B cell (primary cell): ENCODE measurements at regions not wholly inside any gene's neighbourhood (a gene's known extent, or its start where the extent isn't known, plus 50 kb on each side); places are given as distances from the start of the nearest gene placed in this dataset.

Experiments
- ATAC-seq: fragments of 200-7000 bp; cut with Tn5 transposase; one replicate; pipeline ENCODE4 v1.10.0; 2021; ENCODE audit warnings: low read depth, mild to moderate bottlenecking, moderate number of reproducible peaks, moderate library complexity
- CTCF ChIA-PET: fragments of 350-600 bp; sonication (Branson Sonifier 250); formaldehyde crosslinking; loops from one replicate; lab custom pipeline; 2021; ENCODE audit warnings: antibody characterized with exemption, inconsistent platforms; lab: Charles Lee
- POLR2A ChIA-PET: fragments of 350-600 bp; sonication (Branson Sonifier 250); formaldehyde crosslinking; loops from one replicate; lab custom pipeline; 2021; ENCODE audit warnings: antibody characterized with exemption; lab: Charles Lee
- DNase-seq: peaks from one replicate; pipeline ENCODE4 v3.0.0; 2013
- H2AFZ ChIP-seq: 2 replicates; pipeline ENCODE4 v1.6.1; 2012; ENCODE audit warnings: mild to moderate bottlenecking, low read depth, low read length; ENCODE audit not compliant: insufficient read depth, poor library complexity, severe bottlenecking
- H3K27ac ChIP-seq, 2 donors: 1 replicate in 1 of 2; 2 replicates in 1 of 2; pipeline ENCODE4 v1.5.1; 2012 to 2013; ENCODE audit warnings: low read length in 2 of 2, mild to moderate bottlenecking in 2 of 2, moderate library complexity in 1 of 2
- H3K27me3 ChIP-seq, 4 experiments: fragments of 200-600 bp in 1 of 4; sonication (generic) in 1 of 4; replicated peaks in 1 of 4; 1 replicate in 2 of 4; 2 replicates in 2 of 4; pipeline versions ENCODE4 v1.6.1 to v1.7.0; 2013 to 2016; ENCODE audit warnings: low read length in 3 of 4, mild to moderate bottlenecking in 2 of 4, mixed read lengths in 1 of 4, moderate library complexity in 1 of 4; ENCODE audit not compliant: insufficient read depth in 4 of 4, control insufficient read depth in 3 of 4; ENCODE audit errors: control extremely low read depth in 1 of 4
- H3K36me3 ChIP-seq, 2 experiments: replicated peaks in 1 of 2; 1 replicate in 1 of 2; 2 replicates in 1 of 2; pipeline versions ENCODE4 v1.6.1 to v1.7.1; 2013; ENCODE audit warnings: low read length in 1 of 2; ENCODE audit not compliant: insufficient read depth in 2 of 2, control insufficient read depth in 1 of 2; ENCODE audit errors: control extremely low read depth in 1 of 2, extremely low read depth in 1 of 2
- H3K4me1 ChIP-seq, 2 donors: fragments of 200-600 bp in 1 of 2; sonication (generic) in 1 of 2; 1 replicate in 1 of 2; 2 replicates in 1 of 2; pipeline versions ENCODE4 v1.5.1 to v1.6.1; 2013 to 2017; ENCODE audit warnings: low read length in 2 of 2; ENCODE audit not compliant: control insufficient read depth in 2 of 2, insufficient read depth in 2 of 2
- H3K4me2 ChIP-seq: replicated peaks from 2 replicates; pipeline ENCODE3; 2012; ENCODE audit warnings: mild to moderate bottlenecking, low read depth, low read length; ENCODE audit not compliant: poor library complexity, severe bottlenecking
- H3K4me3 ChIP-seq, 5 experiments: fragments of 200-600 bp in 1 of 5; sonication (generic) in 1 of 5; 1 replicate in 3 of 5; 2 replicates in 2 of 5; pipeline versions ENCODE4 v1.5.1 to v1.7.0; 2011 to 2016; ENCODE audit warnings: low read length in 4 of 5, mild to moderate bottlenecking in 4 of 5, low read depth in 2 of 5, control low read depth in 1 of 5, moderate library complexity in 1 of 5; ENCODE audit not compliant: insufficient read depth in 1 of 5; ENCODE audit errors: control extremely low read depth in 1 of 5, extremely low read depth in 1 of 5
- H3K79me2 ChIP-seq: fragments of 200-600 bp; sonication (generic); one replicate; pipeline ENCODE4 v1.6.0; 2016; ENCODE audit warnings: low read length; ENCODE audit not compliant: control insufficient read depth, insufficient read depth
- H3K9ac ChIP-seq: fragments of 200-600 bp; sonication (generic); 2 replicates; pipeline ENCODE4 v1.6.1; 2017; ENCODE audit warnings: mild to moderate bottlenecking, low read length, moderate library complexity
- H3K9me3 ChIP-seq, 3 donors: one replicate each; pipeline versions ENCODE4 v1.6.1 to v1.7.1; 2013; ENCODE audit warnings: low read length in 2 of 3; ENCODE audit not compliant: control insufficient read depth in 2 of 3, insufficient read depth in 1 of 3; ENCODE audit errors: control extremely low read depth in 1 of 3
- H4K20me1 ChIP-seq: 2 replicates; pipeline ENCODE4 v1.6.0; 2012; ENCODE audit warnings: mild to moderate bottlenecking, low read length; ENCODE audit not compliant: insufficient read depth, control insufficient read depth, poor library complexity, severe bottlenecking
- H3K27ac Mint-ChIP-seq: one replicate; pipeline ENCODE4 v1.8.0; 2021; ENCODE audit warnings: mixed read lengths
- H3K27me3 Mint-ChIP-seq: one replicate; pipeline ENCODE4 v1.8.0; 2021; ENCODE audit warnings: mixed read lengths
- H3K4me1 Mint-ChIP-seq: one replicate; pipeline ENCODE4 v1.8.0; 2021; ENCODE audit warnings: mixed read lengths
- H3K4me3 Mint-ChIP-seq: one replicate; pipeline ENCODE4 v1.8.0; 2021; ENCODE audit warnings: mixed read lengths
- H3K9me3 Mint-ChIP-seq: one replicate; pipeline ENCODE4 v1.8.0; 2022; ENCODE audit warnings: mixed read lengths; ENCODE audit not compliant: insufficient read depth
- EZH2 ChIP-seq: IDR thresholded peaks from 2 replicates; pipeline ENCODE4 v1.6.1; 2012; ENCODE audit warnings: borderline replicate concordance, low read depth, mild to moderate bottlenecking, moderate library complexity, low read length; ENCODE audit not compliant: insufficient read depth, poor library complexity, severe bottlenecking
- WGBS: methylation state at CpG from one replicate; pipeline ENCODE4 v1.1.5; 2013; ENCODE audit warnings: missing lambda C conversion rate; ENCODE audit not compliant: insufficient coverage; 5-methylcytosine and 5-hydroxymethylcytosine counted together
- intact Hi-C: fragments of 100-400 bp; cut with micrococcal nuclease; formaldehyde crosslinking; loops from one replicate; pipeline ENCODE4 v1.10.0; 2022
- TF ChIP-seq, protein P1 (sequence below): fragments of 200-600 bp; IDR thresholded peaks from one replicate; pipeline ENCODE4 v1.8.0; 2022; ENCODE audit warnings: antibody characterized with exemption, mild to moderate bottlenecking

DNA sequence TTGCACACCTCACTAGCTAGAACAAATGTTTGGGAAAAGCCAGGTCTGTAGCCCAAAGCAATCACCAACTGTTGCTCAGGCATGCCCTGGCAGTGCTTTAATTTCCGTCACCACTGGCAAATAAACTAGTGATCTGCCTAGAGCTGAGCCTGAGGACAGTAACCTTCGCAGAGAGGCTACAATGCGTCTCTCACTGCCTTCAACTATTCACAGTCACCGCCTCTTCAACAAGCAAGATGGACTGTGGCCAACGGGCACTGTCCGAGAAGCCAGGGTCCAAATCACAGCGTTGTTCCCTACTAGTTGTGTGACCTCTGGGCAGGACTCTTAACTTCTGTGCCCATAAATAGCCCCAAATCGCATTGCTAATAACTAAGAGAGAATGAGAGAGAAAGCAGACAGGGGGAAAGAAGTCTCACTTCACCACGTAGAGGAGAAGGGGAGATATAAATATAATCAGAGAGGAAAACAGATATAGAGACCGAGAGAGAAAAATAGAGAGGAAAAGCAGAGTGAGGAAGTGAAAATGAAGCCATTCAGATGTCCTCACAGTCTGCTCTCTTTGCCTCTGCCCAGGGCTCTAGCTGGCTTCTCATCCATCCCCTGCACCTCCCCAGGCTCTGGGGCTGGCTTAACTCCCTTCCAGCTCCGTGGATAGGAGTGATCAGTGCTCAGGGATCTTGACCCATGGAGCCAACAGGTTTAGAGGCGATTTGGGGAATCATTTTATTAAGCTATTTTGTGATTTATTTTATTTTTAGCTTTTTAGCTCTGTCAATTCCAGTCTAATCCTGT is 157.9 kb downstream of the ZDHHC21 start:
- no peak overlapping the region for H3K4me3 Mint-ChIP-seq
- no peak overlapping the region for H3K27ac ChIP-seq
- intact Hi-C loops: no loop called here
- no peak overlapping the region for H2AFZ ChIP-seq
- H3K4me3 ChIP-seq: no peak overlapping the region
- ATAC-seq: no peak
- ChIA-PET CTCF (interaction anchor here (0.6 kb wide), 1 partner anchor 227 kb away, joined by 4 read pairs; no protein-coding TSS in a partner anchor), POLR2A (no interaction called here)
- TF ChIP-seq EZH2: no peak
- TF ChIP-seq, protein P1, sequence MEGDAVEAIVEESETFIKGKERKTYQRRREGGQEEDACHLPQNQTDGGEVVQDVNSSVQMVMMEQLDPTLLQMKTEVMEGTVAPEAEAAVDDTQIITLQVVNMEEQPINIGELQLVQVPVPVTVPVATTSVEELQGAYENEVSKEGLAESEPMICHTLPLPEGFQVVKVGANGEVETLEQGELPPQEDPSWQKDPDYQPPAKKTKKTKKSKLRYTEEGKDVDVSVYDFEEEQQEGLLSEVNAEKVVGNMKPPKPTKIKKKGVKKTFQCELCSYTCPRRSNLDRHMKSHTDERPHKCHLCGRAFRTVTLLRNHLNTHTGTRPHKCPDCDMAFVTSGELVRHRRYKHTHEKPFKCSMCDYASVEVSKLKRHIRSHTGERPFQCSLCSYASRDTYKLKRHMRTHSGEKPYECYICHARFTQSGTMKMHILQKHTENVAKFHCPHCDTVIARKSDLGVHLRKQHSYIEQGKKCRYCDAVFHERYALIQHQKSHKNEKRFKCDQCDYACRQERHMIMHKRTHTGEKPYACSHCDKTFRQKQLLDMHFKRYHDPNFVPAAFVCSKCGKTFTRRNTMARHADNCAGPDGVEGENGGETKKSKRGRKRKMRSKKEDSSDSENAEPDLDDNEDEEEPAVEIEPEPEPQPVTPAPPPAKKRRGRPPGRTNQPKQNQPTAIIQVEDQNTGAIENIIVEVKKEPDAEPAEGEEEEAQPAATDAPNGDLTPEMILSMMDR: no peak
- H4K20me1 ChIP-seq: no peaks in the 10 kb centered on the region
- H3K9me3 Mint-ChIP-seq: no peaks in the 10 kb centered on the region
- DNase-seq: no peak
- no peaks in the 10 kb centered on the region for H3K9me3 ChIP-seq
- peaks cover 0 to 5% (median 0%) of the 10 kb centered on the region in 4 experiments for H3K27me3 ChIP-seq
- peaks cover 28% of the 10 kb centered on the region for H3K27me3 Mint-ChIP-seq
- no peaks in the 10 kb centered on the region for H3K4me1 Mint-ChIP-seq
- no peak overlapping the region for H3K4me2 ChIP-seq
- H3K36me3 ChIP-seq: no peaks in the 10 kb centered on the region
- H3K79me2 ChIP-seq: no peaks in the 10 kb centered on the region
- H3K9ac ChIP-seq: no peak overlapping the region
- no peaks in the 10 kb centered on the region for H3K4me1 ChIP-seq
- 76% methylated on average over 7 of the region's 12 CpGs for WGBS
- no peak overlapping the region for H3K27ac Mint-ChIP-seq

DNA sequence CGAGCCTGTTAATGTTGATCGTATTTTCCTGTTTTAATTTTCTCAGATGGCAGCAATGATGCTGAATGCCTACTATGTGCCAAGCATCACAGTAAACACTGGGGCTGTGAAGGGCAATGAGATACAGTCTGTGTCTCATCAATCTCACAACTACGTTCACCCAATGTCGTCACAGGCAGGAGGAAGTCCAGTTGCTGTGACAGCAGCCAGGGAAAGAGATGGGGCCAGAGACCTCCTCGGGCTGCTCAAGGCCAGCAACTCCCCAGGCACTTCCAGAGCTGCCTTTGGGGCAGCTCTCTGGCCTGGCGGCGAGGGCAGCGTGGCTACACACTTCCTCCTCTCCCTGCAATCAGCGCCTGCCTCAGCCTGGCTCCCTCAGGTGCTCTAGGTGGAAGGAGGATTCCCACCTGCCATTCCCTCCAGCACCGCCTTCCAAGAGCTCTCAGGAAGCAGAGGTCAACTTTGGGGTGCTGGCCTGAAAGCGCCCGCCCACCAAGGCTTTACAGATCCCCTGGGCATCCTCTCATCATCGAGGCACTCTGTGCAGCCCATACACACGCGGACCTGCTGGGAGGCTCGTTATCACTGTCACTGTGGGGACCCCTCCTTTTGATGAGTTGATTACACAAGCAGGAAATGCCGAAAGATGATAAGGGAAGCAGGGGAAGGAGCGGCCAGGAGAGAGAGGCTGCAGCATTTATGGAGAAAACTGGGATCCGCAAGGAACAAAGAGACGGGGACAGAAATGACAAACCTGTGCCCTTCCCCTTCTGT is 159.2 kb downstream of the ZDHHC21 start:
- Histone ChIP-seq H3K9ac (no peak overlapping the region), H4K20me1 (no peaks in the 10 kb centered on the region), H3K36me3 (no peaks in the 10 kb centered on the region), H2AFZ (no peak overlapping the region), H3K4me3 (no peak overlapping the region), H3K27me3 (peaks cover 0 to 5% (median 0%) of the 10 kb centered on the region in 4 experiments), H3K4me2 (no peak overlapping the region), H3K9me3 (no peaks in the 10 kb centered on the region), H3K4me1 (no peaks in the 10 kb centered on the region), H3K79me2 (no peaks in the 10 kb centered on the region), H3K27ac (no peak overlapping the region)
- no peak for TF ChIP-seq EZH2
- TF ChIP-seq, protein P1: no peak
- WGBS: 60% methylated on average over 11 of the region's 20 CpGs
- no peak for DNase-seq
- POLR2A ChIA-PET: no interaction called here
- H3K9me3 Mint-ChIP-seq: no peaks in the 10 kb centered on the region
- H3K4me3 Mint-ChIP-seq: no peak overlapping the region
- ATAC-seq: no peak
- CTCF ChIA-PET: no interaction called here
- no peak overlapping the region for H3K27ac Mint-ChIP-seq
- H3K4me1 Mint-ChIP-seq: no peaks in the 10 kb centered on the region
- intact Hi-C loops: no loop called here
- H3K27me3 Mint-ChIP-seq: peaks cover 36% of the 10 kb centered on the region
